MM.1S (cell line): ENCODE measurements at regions not wholly inside any gene's neighbourhood (a gene's known extent, or its start where the extent isn't known, plus 50 kb on each side); places are given as distances from the start of the nearest gene placed in this dataset.
"Not testable (repeated sequence)": the region's sequence is repeated elsewhere in the genome, so short reads cannot be mapped to it uniquely, and the experiment has no call there.

Experiments
- DNase-seq: peaks from one replicate; pipeline ENCODE4 v3.0.0-alpha.2; 2015
- H2AFZ ChIP-seq: fragments of 300-600 bp; sonication (generic); 2 replicates; pipeline ENCODE4 v1.6.0; 2016; ENCODE audit warnings: antibody characterized with exemption, low read length
- H3F3A ChIP-seq: fragments of 300-600 bp; sonication (generic); 2 replicates; pipeline ENCODE4 v1.6.1; 2016; ENCODE audit warnings: mild to moderate bottlenecking, antibody characterized with exemption, low read length, moderate library complexity, mixed read lengths; ENCODE audit not compliant: insufficient read depth
- H3K27ac ChIP-seq: fragments of 300-600 bp; sonication (generic); 2 replicates; pipeline ENCODE4 v1.5.1; 2016; ENCODE audit warnings: mild to moderate bottlenecking, low read length
- H3K27me3 ChIP-seq: fragments of 300-600 bp; sonication (generic); replicated peaks from 2 replicates; pipeline ENCODE4 v1.6.0; 2016; ENCODE audit warnings: low read length; ENCODE audit not compliant: insufficient read depth
- H3K36me3 ChIP-seq: fragments of 300-600 bp; sonication (generic); replicated peaks from 2 replicates; pipeline ENCODE4 v1.6.1; 2016; ENCODE audit warnings: mild to moderate bottlenecking, low read length, mixed read lengths; ENCODE audit not compliant: insufficient read depth
- H3K4me1 ChIP-seq: fragments of 300-600 bp; sonication (generic); 2 replicates; pipeline ENCODE4 v1.6.1; 2016; ENCODE audit warnings: low read length, mixed read lengths
- H3K4me2 ChIP-seq: fragments of 300-600 bp; sonication (generic); 2 replicates; pipeline ENCODE4 v1.6.0; 2016; ENCODE audit warnings: low read depth, low read length
- H3K4me3 ChIP-seq: fragments of 300-600 bp; sonication (generic); 2 replicates; pipeline ENCODE4 v1.5.1; 2016; ENCODE audit warnings: low read length, mixed read lengths
- H3K79me2 ChIP-seq: fragments of 300-600 bp; sonication (generic); 2 replicates; pipeline ENCODE4 v1.6.1; 2016; ENCODE audit warnings: mixed run types, low read length, mixed read lengths
- H3K9ac ChIP-seq: fragments of 300-600 bp; sonication (generic); 2 replicates; pipeline ENCODE4 v1.6.1; 2016; ENCODE audit warnings: low read length, mixed read lengths
- H3K9me2 ChIP-seq: fragments of 300-600 bp; sonication (generic); replicated peaks from 2 replicates; pipeline ENCODE4 v1.6.1; 2016; ENCODE audit warnings: mild to moderate bottlenecking, low read length, mixed read lengths; ENCODE audit not compliant: insufficient read depth
- H3K9me3 ChIP-seq: fragments of 300-600 bp; sonication (generic); replicated peaks from 2 replicates; pipeline ENCODE4 v1.6.1; 2016; ENCODE audit warnings: mild to moderate bottlenecking, low read length, mixed read lengths; ENCODE audit not compliant: insufficient read depth
- H4K20me1 ChIP-seq: fragments of 300-600 bp; sonication (generic); 2 replicates; pipeline ENCODE4 v1.6.1; 2016; ENCODE audit warnings: mild to moderate bottlenecking, low read length, moderate library complexity, mixed read lengths; ENCODE audit not compliant: insufficient read depth
- CTCF ChIP-seq: fragments of 300-600 bp; sonication (generic); IDR thresholded peaks from 2 replicates; pipeline ENCODE4 v1.5.1; 2016; ENCODE audit warnings: antibody characterized with exemption, low read length, mixed read lengths
- EZH2 ChIP-seq: fragments of 300-600 bp; sonication (generic); optimal IDR thresholded peaks from 2 replicates; pipeline ENCODE3; 2017; ENCODE audit warnings: low read depth, mild to moderate bottlenecking, antibody characterized with exemption, low read length, mixed read lengths
- EZH2phosphoT487 ChIP-seq: fragments of 300-600 bp; sonication (generic); IDR thresholded peaks from 2 replicates; pipeline ENCODE4 v1.6.1; 2018; ENCODE audit warnings: antibody characterized with exemption, low read length

- H3K9me3 ChIP-seq: no peaks in the 10 kb centered on the region
- no peak for DNase-seq
- TF ChIP-seq EZH2 (no peak), CTCF (no peak), EZH2phosphoT487 (no peak)
Measured at GRCh38 chr6:80988892-80989291, 763.6 kb downstream of the TENT5A start.

GRCh38 chr6:80988286-80988685, 764.2 kb downstream of the TENT5A start:
- H3K4me2 ChIP-seq: no peak overlapping the region
- H3K27ac ChIP-seq: no peak overlapping the region
- no peaks in the 10 kb centered on the region for H3K79me2 ChIP-seq

More at GRCh38 chr6:80988892-80989291, 763.6 kb downstream of the TENT5A start:
- no peak overlapping the region for H3K27ac ChIP-seq
- H2AFZ ChIP-seq: no peak overlapping the region
- no peaks in the 10 kb centered on the region for H3K27me3 ChIP-seq
- no peak overlapping the region for H3K9ac ChIP-seq
- no peaks in the 10 kb centered on the region for H3F3A ChIP-seq
- no peak overlapping the region for H3K4me3 ChIP-seq
- no peak overlapping the region for H3K4me2 ChIP-seq
- H3K9me2 ChIP-seq: no peaks in the 10 kb centered on the region
- no peaks in the 10 kb centered on the region for H3K4me1 ChIP-seq
- no peaks in the 10 kb centered on the region for H3K36me3 ChIP-seq
- no peaks in the 10 kb centered on the region for H4K20me1 ChIP-seq
- no peaks in the 10 kb centered on the region for H3K79me2 ChIP-seq

DNA sequence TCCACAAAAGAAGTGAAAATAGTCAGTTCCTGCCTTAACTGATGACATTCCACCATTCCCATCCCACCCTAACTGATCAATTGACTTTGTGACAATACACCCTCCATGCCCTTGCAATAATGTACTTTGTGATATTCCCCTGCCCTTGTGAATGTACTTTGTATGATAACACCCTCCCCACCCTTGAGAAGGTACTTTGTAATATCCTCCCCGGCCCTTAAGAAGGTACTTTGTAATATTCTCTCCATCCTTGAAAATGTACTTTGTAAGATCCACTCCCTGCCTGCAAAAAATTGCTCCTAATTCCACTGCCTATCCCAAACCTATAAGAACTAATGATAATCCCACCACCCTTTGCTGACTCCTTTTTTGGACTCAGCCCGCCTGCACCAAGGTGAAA, 771.3 kb downstream of the TENT5A start:
- not testable (repeated sequence) for H3K9ac ChIP-seq, H3K27ac ChIP-seq, H2AFZ ChIP-seq, H3K9me2 ChIP-seq, H3F3A ChIP-seq, H3K79me2 ChIP-seq, H4K20me1 ChIP-seq, H3K4me1 ChIP-seq, H3K9me3 ChIP-seq, H3K4me3 ChIP-seq, DNase-seq, H3K27me3 ChIP-seq, H3K4me2 ChIP-seq, H3K36me3 ChIP-seq

More at GRCh38 chr6:80988286-80988685, 764.2 kb downstream of the TENT5A start:
- TF ChIP-seq EZH2 (no peak), CTCF (no peak), EZH2phosphoT487 (no peak)
- no peak overlapping the region for H3K4me3 ChIP-seq
- no peaks in the 10 kb centered on the region for H3K27me3 ChIP-seq
- no peak for DNase-seq
- H2AFZ ChIP-seq: no peak overlapping the region
- H3K4me1 ChIP-seq: no peaks in the 10 kb centered on the region
- no peaks in the 10 kb centered on the region for H4K20me1 ChIP-seq
- H3K9me2 ChIP-seq: no peaks in the 10 kb centered on the region
- H3K9ac ChIP-seq: no peak overlapping the region
- H3F3A ChIP-seq: no peaks in the 10 kb centered on the region
- H3K9me3 ChIP-seq: no peaks in the 10 kb centered on the region
- H3K36me3 ChIP-seq: no peaks in the 10 kb centered on the region

DNA sequence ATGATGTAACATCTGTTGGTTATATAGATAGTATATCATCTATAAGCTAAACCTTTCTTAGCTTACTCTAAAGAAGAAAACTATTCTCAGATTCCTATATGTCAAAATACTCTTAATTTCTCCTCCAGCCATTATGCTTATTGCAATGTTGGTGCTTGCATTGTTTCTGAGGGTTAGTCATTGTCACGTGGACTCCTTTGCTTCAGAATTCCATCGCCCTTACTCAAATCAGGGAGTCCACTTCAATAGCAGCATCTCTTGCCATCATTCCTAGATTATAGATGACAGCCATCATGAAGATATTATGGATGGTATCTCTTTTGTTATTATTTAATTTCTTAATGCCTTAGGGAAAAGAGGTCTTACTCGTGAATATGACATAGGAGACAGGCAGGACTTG, 776.1 kb downstream of the TENT5A start:
- H3K27ac ChIP-seq: no peak overlapping the region
- no peak overlapping the region for H3K4me2 ChIP-seq
- no peaks in the 10 kb centered on the region for H3K4me1 ChIP-seq
- H3K4me3 ChIP-seq: no peak overlapping the region
- DNase-seq: no peak
- TF ChIP-seq EZH2 (no peak), EZH2phosphoT487 (no peak), CTCF (no peak)
- H4K20me1 ChIP-seq: no peaks in the 10 kb centered on the region
- H2AFZ ChIP-seq: no peak overlapping the region
- H3K79me2 ChIP-seq: no peaks in the 10 kb centered on the region
- H3F3A ChIP-seq: no peaks in the 10 kb centered on the region
- no peak overlapping the region for H3K9ac ChIP-seq
- no peaks in the 10 kb centered on the region for H3K36me3 ChIP-seq
- no peaks in the 10 kb centered on the region for H3K27me3 ChIP-seq
- H3K9me3 ChIP-seq: no peaks in the 10 kb centered on the region
- H3K9me2 ChIP-seq: no peaks in the 10 kb centered on the region
